ENCODE measurements at regions not wholly inside any gene's neighbourhood (a gene's known extent, or its start where the extent isn't known, plus 50 kb on each side); places are given as distances from the start of the nearest gene placed in this dataset.

DNA sequence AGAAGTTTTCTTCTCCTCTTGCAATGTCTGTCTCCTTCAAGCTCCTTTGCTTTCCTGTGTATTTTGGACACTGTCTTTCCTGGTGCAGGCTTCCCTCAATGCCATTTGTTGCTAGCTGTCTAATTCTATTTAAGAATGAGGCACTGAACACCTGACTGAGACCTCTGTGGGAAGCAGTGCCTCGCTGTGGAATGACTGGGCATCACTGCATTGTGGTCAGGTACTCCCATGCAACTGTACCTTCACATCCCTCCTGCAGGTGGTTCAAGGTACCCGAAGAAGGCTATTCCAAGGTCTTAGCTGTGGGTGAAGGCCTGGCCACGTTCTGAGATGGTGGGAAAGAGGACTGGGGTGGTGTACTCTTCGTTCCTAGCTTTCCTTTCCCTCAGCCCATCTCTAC, 152.8 kb upstream of the CTAGE1 start:
- TF ChIP-seq, protein P1, sequence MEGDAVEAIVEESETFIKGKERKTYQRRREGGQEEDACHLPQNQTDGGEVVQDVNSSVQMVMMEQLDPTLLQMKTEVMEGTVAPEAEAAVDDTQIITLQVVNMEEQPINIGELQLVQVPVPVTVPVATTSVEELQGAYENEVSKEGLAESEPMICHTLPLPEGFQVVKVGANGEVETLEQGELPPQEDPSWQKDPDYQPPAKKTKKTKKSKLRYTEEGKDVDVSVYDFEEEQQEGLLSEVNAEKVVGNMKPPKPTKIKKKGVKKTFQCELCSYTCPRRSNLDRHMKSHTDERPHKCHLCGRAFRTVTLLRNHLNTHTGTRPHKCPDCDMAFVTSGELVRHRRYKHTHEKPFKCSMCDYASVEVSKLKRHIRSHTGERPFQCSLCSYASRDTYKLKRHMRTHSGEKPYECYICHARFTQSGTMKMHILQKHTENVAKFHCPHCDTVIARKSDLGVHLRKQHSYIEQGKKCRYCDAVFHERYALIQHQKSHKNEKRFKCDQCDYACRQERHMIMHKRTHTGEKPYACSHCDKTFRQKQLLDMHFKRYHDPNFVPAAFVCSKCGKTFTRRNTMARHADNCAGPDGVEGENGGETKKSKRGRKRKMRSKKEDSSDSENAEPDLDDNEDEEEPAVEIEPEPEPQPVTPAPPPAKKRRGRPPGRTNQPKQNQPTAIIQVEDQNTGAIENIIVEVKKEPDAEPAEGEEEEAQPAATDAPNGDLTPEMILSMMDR (IDR thresholded peaks at IDR 0.05): no peak
- TF ChIP-seq ZNF121 (CRISPR knock-in tag; IDR thresholded peaks at IDR 0.05) (no peak), RELA (CRISPR knock-in tag; IDR thresholded peaks at IDR 0.05; ENCODE audit: borderline replicate concordance) (no peak), ELF4 (CRISPR knock-in tag; IDR thresholded peaks at IDR 0.05; ENCODE audit: low read depth) (no peak), JUN (CRISPR knock-in tag; IDR thresholded peaks at IDR 0.05) (no peak), IRF2 (CRISPR knock-in tag; IDR thresholded peaks at IDR 0.05; ENCODE audit: borderline replicate concordance, low read depth) (no peak), ZNF138 (CRISPR knock-in tag; conservative IDR thresholded peaks at IDR 0.05) (no peak), FOXK1 (CRISPR knock-in tag; IDR thresholded peaks at IDR 0.05) (no peak), ESRRA (CRISPR knock-in tag; IDR thresholded peaks at IDR 0.05; ENCODE audit: borderline replicate concordance) (no peak)
- TF ChIP-seq, protein P2, sequence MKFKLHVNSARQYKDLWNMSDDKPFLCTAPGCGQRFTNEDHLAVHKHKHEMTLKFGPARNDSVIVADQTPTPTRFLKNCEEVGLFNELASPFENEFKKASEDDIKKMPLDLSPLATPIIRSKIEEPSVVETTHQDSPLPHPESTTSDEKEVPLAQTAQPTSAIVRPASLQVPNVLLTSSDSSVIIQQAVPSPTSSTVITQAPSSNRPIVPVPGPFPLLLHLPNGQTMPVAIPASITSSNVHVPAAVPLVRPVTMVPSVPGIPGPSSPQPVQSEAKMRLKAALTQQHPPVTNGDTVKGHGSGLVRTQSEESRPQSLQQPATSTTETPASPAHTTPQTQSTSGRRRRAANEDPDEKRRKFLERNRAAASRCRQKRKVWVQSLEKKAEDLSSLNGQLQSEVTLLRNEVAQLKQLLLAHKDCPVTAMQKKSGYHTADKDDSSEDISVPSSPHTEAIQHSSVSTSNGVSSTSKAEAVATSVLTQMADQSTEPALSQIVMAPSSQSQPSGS (CRISPR knock-in tag; IDR thresholded peaks at IDR 0.05; ENCODE audit: borderline replicate concordance, low read depth): no peak

Data from WTC11 (cell line).